ENCODE measurements at regions not wholly inside any gene's neighbourhood (a gene's known extent, or its start where the extent isn't known, plus 50 kb on each side); places are given as distances from the start of the nearest gene placed in this dataset.

GRCh38 chr2:129902731-129903585 lies 76.5 kb upstream of the RAB6C start:
- Histone ChIP-seq H3K36me3 (ENCODE audit: control insufficient read depth in 5 of 5, insufficient read depth in 5 of 5, low read length in 5 of 5) (no peaks in the 10 kb centered on the region), H3K4me1 (ENCODE audit: control insufficient read depth in 5 of 5, insufficient read depth in 5 of 5, low read length in 5 of 5) (no peaks in the 10 kb centered on the region), H3K9me3 (ENCODE audit: control insufficient read depth in 5 of 5, low read length in 5 of 5) (peaks cover 0 to 2% (median 0%) of the 10 kb centered on the region in 5 donors)

DNA sequence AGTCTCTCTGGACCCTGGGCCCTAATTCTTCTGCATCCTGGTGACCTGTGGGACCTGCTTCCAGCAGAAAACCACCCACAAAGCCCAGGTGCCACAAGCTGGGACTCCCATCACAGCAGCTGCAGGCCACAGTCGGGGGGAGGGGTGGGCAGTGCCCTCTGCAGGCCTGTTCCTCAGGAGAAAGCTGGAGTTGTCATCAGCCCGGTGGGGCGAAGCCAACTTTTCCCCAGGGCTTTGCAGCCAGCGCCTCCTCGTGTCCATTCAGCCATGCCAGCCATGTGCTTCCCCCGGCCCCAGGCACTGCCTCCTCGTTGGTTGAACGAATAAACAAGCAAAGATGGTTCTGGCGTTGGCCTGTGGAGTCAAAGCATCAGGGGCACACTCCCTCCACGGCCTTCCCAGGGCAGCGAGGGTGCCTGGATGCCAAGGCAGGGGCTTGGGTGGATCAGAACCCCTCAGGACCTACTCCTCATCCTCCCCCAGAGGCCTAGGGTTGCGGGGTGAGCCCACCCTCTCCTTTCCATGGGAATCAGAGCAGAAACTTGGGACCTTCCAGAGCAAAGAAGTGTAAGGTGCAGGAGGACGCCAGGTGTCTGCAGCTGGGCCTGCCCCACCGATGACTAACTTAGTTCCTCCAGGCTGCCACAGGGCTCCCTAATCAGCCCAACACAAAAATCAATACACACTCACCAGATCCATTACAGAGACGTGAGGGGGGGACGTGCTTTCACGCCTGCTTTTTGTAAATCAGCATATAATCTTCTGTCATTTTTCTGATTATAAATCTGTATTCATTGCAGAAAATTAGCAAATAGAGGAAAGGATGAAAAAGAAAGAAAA lies 75.7 kb upstream of the RAB6C start:
- no peaks in the 10 kb centered on the region for H3K4me1 ChIP-seq (ENCODE audit: control insufficient read depth in 5 of 5, insufficient read depth in 5 of 5, low read length in 5 of 5)
- H3K27me3 ChIP-seq (ENCODE audit: control insufficient read depth in 5 of 5, insufficient read depth in 4 of 5, low read length in 5 of 5), result peaks cover 4 to 11% (median 7%) of the 10 kb centered on the region in 5 donors
- no peak overlapping the region for H3K9ac ChIP-seq (ENCODE audit: low read length in 5 of 5)
- peaks cover 0 to 2% (median 0%) of the 10 kb centered on the region in 5 donors for H3K9me3 ChIP-seq (ENCODE audit: control insufficient read depth in 5 of 5, low read length in 5 of 5)
- no peak overlapping the region for H3K27ac ChIP-seq (ENCODE audit: low read depth, low read length)
- no peaks in the 10 kb centered on the region for H3K36me3 ChIP-seq (ENCODE audit: control insufficient read depth in 5 of 5, insufficient read depth in 5 of 5, low read length in 5 of 5)
- H3K4me3 ChIP-seq (ENCODE audit: low read depth in 1 of 5, low read length in 5 of 5), result no peak overlapping the region

More at GRCh38 chr2:129902731-129903585, 76.5 kb upstream of the RAB6C start:
- Histone ChIP-seq H3K27me3 (ENCODE audit: control insufficient read depth in 5 of 5, insufficient read depth in 4 of 5, low read length in 5 of 5) (peaks cover 4 to 11% (median 6%) of the 10 kb centered on the region in 5 donors), H3K9ac (ENCODE audit: low read length in 5 of 5) (no peak overlapping the region), H3K4me3 (ENCODE audit: low read depth in 1 of 5, low read length in 5 of 5) (no peak overlapping the region), H3K27ac (ENCODE audit: low read depth, low read length) (no peak overlapping the region)

DNA sequence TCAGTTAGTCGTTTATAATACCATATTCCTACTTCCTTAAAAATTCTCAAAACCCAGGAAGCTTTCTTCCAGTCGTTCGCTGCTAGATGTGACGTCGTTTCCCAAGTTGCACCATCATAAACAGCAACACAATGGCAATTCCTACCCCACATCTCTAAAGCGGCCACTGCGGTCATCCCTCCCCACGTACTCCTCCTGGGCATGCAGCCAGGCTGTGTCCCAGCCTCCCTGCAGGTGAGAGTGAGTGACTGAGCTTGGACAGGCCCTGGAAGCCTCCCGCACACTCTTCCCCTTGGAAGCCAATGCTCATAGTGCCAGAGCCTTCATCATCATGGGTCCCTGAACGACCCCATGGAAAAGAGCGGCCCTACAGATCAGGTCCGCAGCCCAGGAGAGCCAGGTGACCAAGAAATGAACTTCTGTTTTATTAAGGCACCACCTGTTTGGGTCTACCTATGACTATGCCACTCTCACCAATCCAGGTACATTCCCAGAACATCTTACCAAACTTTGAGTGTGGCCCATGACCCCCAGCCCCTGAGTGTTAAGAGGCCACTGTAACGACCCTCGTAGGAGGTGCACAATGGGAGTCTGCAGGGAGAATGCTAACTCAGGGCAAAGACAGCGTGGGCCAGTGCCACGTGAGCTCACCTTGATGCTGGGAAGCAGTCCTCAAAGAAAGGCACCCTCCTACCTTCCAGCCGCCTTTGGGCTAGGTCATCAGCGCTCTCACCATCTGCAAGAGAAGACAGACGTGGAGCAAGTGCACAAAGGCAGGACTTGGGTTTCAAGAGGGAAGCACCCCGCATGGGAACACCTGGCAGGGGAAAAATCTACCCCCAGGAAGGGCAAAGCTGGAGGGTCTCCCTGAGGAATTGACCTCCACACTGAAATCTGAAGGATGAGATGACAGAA lies 74.7 kb upstream of the RAB6C start:
- Histone ChIP-seq H3K27me3 (ENCODE audit: control insufficient read depth in 5 of 5, insufficient read depth in 4 of 5, low read length in 5 of 5) (peaks cover 4 to 11% (median 7%) of the 10 kb centered on the region in 5 donors), H3K4me1 (ENCODE audit: control insufficient read depth in 5 of 5, insufficient read depth in 5 of 5, low read length in 5 of 5) (no peaks in the 10 kb centered on the region)

DNA sequence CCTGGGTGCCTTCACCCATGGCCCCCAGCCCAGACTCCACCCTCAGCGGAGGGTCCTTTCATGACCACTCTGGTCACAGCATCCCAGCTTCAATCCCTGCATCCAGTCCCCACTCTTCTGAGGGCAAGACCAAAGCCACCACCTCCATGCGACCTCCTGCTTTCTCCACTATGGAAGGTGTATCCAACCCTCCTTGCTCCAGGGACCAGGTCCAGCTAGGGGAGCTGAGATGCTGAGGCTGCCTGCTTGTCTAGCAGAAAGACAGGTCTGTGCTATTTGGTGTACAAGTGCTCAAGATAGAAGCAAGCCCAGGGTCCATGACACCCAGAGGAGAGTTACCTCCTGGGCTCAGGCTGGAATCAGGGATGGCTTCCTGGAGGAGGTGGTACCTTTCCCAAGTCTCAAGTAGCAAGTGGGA lies 73.8 kb upstream of the RAB6C start:
- H3K9me3 ChIP-seq (ENCODE audit: control insufficient read depth in 5 of 5, low read length in 5 of 5), result no peaks in the 10 kb centered on the region
- H3K27me3 ChIP-seq (ENCODE audit: control insufficient read depth in 5 of 5, insufficient read depth in 4 of 5, low read length in 5 of 5), result peaks cover 4 to 11% (median 7%) of the 10 kb centered on the region in 5 donors
- no peak overlapping the region for H3K9ac ChIP-seq (ENCODE audit: low read length in 5 of 5)
- H3K4me3 ChIP-seq (ENCODE audit: low read depth in 1 of 5, low read length in 5 of 5), result no peak overlapping the region
- no peaks in the 10 kb centered on the region for H3K36me3 ChIP-seq (ENCODE audit: control insufficient read depth in 5 of 5, insufficient read depth in 5 of 5, low read length in 5 of 5)
- no peaks in the 10 kb centered on the region for H3K4me1 ChIP-seq (ENCODE audit: control insufficient read depth in 5 of 5, insufficient read depth in 5 of 5, low read length in 5 of 5)
- no peak overlapping the region for H3K27ac ChIP-seq (ENCODE audit: low read depth, low read length)

More for the DNA sequence above, 74.7 kb upstream of the RAB6C start:
- no peak overlapping the region for H3K27ac ChIP-seq (ENCODE audit: low read depth, low read length)
- H3K9me3 ChIP-seq (ENCODE audit: control insufficient read depth in 5 of 5, low read length in 5 of 5), result peaks cover 0 to under 1% (median 0%) of the 10 kb centered on the region in 5 donors
- H3K9ac ChIP-seq (ENCODE audit: low read length in 5 of 5), result no peak overlapping the region
- no peaks in the 10 kb centered on the region for H3K36me3 ChIP-seq (ENCODE audit: control insufficient read depth in 5 of 5, insufficient read depth in 5 of 5, low read length in 5 of 5)
- no peak overlapping the region for H3K4me3 ChIP-seq (ENCODE audit: low read depth in 1 of 5, low read length in 5 of 5)

DNA sequence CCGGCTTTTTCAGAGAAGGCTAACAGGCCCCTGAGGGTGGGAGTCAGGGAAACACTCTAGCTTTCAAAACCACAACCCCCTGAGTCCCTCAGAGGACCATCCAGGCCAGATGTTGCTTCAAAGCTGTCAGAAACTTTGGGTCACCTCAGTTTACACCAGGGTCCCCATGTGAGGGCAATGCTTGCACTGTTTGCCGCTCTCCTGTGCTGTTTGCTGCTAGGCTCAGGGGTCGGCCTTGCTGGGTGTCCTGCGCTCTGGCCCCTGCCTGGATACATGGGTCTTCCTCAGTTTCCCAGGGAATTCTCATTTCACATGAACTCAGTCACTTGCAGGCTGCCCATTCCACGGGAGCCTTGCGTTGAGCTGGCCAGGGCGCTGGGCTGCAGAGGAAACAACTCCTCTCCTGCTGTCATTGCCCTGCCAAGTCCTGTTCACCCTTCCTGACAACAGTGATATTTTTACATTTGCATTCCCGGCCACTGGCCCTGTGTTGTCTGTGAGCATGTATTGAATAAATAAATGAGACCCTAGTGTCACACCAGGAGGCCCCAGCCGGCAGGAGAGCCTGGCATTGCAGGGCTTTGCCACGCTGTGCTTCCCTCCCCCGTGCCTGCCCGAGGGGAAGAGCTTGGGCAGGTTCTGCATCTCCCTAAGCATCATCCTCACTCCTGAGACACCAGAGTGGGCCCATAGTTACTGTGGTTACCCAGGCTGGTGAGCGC lies 73.2 kb upstream of the RAB6C start:
- no peak overlapping the region for H3K4me3 ChIP-seq (ENCODE audit: low read depth in 1 of 5, low read length in 5 of 5)
- no peak overlapping the region for H3K27ac ChIP-seq (ENCODE audit: low read depth, low read length)
- no peaks in the 10 kb centered on the region for H3K36me3 ChIP-seq (ENCODE audit: control insufficient read depth in 5 of 5, insufficient read depth in 5 of 5, low read length in 5 of 5)
- no peak overlapping the region for H3K9ac ChIP-seq (ENCODE audit: low read length in 5 of 5)
- H3K27me3 ChIP-seq (ENCODE audit: control insufficient read depth in 5 of 5, insufficient read depth in 4 of 5, low read length in 5 of 5), result peaks cover 4 to 11% (median 7%) of the 10 kb centered on the region in 5 donors
- no peaks in the 10 kb centered on the region for H3K9me3 ChIP-seq (ENCODE audit: control insufficient read depth in 5 of 5, low read length in 5 of 5)
- no peaks in the 10 kb centered on the region for H3K4me1 ChIP-seq (ENCODE audit: control insufficient read depth in 5 of 5, insufficient read depth in 5 of 5, low read length in 5 of 5)

DNA sequence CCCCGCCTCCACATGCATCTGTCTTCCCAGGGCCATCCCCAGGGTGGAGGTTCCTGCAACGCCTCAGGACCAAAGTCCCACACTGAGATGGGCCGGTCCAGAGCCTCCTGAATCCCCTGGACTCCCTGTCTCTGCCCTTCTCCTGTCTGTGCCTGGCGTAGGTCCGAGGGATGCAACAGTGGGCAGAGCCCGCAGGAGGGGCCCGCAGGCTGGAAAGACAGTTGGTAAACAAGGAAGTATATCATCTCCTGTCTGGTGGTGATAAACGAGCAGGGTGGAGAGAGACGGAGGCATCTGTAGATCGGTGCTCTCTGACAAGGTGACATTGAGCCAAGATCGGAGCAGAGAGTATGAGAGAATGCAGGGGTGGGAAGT lies 72.6 kb upstream of the RAB6C start:
- no peaks in the 10 kb centered on the region for H3K4me1 ChIP-seq (ENCODE audit: control insufficient read depth in 5 of 5, insufficient read depth in 5 of 5, low read length in 5 of 5)
- H3K4me3 ChIP-seq (ENCODE audit: low read depth in 1 of 5, low read length in 5 of 5), result no peak overlapping the region
- H3K27me3 ChIP-seq (ENCODE audit: control insufficient read depth in 5 of 5, insufficient read depth in 4 of 5, low read length in 5 of 5), result peaks cover 4 to 12% (median 7%) of the 10 kb centered on the region in 5 donors
- H3K9ac ChIP-seq (ENCODE audit: low read length in 5 of 5), result no peak overlapping the region
- no peaks in the 10 kb centered on the region for H3K36me3 ChIP-seq (ENCODE audit: control insufficient read depth in 5 of 5, insufficient read depth in 5 of 5, low read length in 5 of 5)
- no peak overlapping the region for H3K27ac ChIP-seq (ENCODE audit: low read depth, low read length)
- H3K9me3 ChIP-seq (ENCODE audit: control insufficient read depth in 5 of 5, low read length in 5 of 5), result no peaks in the 10 kb centered on the region

- H3K27ac ChIP-seq (ENCODE audit: low read depth, low read length), result no peak overlapping the region
- no peaks in the 10 kb centered on the region for H3K9me3 ChIP-seq (ENCODE audit: control insufficient read depth in 5 of 5, low read length in 5 of 5)
- no peak overlapping the region for H3K9ac ChIP-seq (ENCODE audit: low read length in 5 of 5)
- H3K36me3 ChIP-seq (ENCODE audit: control insufficient read depth in 5 of 5, insufficient read depth in 5 of 5, low read length in 5 of 5), result no peaks in the 10 kb centered on the region
- H3K4me3 ChIP-seq (ENCODE audit: low read depth in 1 of 5, low read length in 5 of 5), result no peak overlapping the region
- H3K4me1 ChIP-seq (ENCODE audit: control insufficient read depth in 5 of 5, insufficient read depth in 5 of 5, low read length in 5 of 5), result no peaks in the 10 kb centered on the region
- peaks cover 4 to 13% (median 7%) of the 10 kb centered on the region in 5 donors for H3K27me3 ChIP-seq (ENCODE audit: control insufficient read depth in 5 of 5, insufficient read depth in 4 of 5, low read length in 5 of 5)
Measured at GRCh38 chr2:129907256-129907998, 72.0 kb upstream of the RAB6C start.

- H3K9me3 ChIP-seq (ENCODE audit: control insufficient read depth in 5 of 5, low read length in 5 of 5), result no peaks in the 10 kb centered on the region
- no peak overlapping the region for H3K9ac ChIP-seq (ENCODE audit: low read length in 5 of 5)
- peaks cover 0 to 11% (median 6%) of the 10 kb centered on the region in 5 donors for H3K4me1 ChIP-seq (ENCODE audit: control insufficient read depth in 5 of 5, insufficient read depth in 5 of 5, low read length in 5 of 5)
- no peaks in the 10 kb centered on the region for H3K36me3 ChIP-seq (ENCODE audit: control insufficient read depth in 5 of 5, insufficient read depth in 5 of 5, low read length in 5 of 5)
- H3K4me3 ChIP-seq (ENCODE audit: low read depth in 1 of 5, low read length in 5 of 5), result no peak overlapping the region
- peaks cover 4 to 13% (median 7%) of the 10 kb centered on the region in 5 donors for H3K27me3 ChIP-seq (ENCODE audit: control insufficient read depth in 5 of 5, insufficient read depth in 4 of 5, low read length in 5 of 5)
- no peak overlapping the region for H3K27ac ChIP-seq (ENCODE audit: low read depth, low read length)
Measured at GRCh38 chr2:129908721-129909373, 70.6 kb upstream of the RAB6C start.
